GM12891 (cell line): ENCODE measurements at regions not wholly inside any gene's neighbourhood (a gene's known extent, or its start where the extent isn't known, plus 50 kb on each side); places are given as distances from the start of the nearest gene placed in this dataset.

Experiments used
- POLR2A ChIP-seq: IDR thresholded peaks from 2 replicates; pipeline ENCODE4 v1.6.1; 2011; ENCODE audit warnings: low read depth, low read length, control low read depth
- POLR2AphosphoS5 ChIP-seq: IDR thresholded peaks from 2 replicates; pipeline ENCODE4 v1.6.1; 2011; ENCODE audit warnings: low read depth, low read length, control low read depth

- TF ChIP-seq POLR2AphosphoS5: no peak
- TF ChIP-seq POLR2A: no peak
Measured at GRCh38 chr5:12840972-12841371, 936.7 kb upstream of the CTNND2 start.
